ENCODE measurements at regions not wholly inside any gene's neighbourhood (a gene's known extent, or its start where the extent isn't known, plus 50 kb on each side); places are given as distances from the start of the nearest gene placed in this dataset.

- WGBS, 2 donors, result 81 to 92% methylated on average over 7 of the region's 7 CpGs
- H3K27me3 ChIP-seq, result no peaks in the 10 kb centered on the region
- DNase-seq, result no peak
Observed at GRCh38 chr19:30090963-30091362, 148.9 kb downstream of the URI1 start.

DNA sequence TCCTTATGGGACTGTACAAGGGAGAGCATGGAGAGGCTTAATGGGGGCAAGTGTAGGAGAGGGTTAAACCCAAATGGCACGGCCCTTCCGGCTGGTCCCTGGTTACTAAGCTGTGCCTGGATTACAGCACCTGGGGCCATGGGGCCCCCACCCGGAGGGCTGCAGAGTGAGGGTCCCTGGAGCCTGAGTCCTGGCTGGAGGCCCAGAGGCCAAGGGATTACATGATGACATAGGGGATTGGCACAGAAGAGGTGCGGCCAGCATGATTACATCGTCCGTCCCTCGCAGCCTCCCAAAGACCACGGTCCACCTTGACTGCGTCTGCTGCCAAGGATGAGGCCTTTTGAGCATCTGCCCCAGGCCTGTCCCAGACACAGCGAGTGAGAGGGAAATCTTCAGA, 149.4 kb downstream of the URI1 start:
- TF ChIP-seq, protein P1, sequence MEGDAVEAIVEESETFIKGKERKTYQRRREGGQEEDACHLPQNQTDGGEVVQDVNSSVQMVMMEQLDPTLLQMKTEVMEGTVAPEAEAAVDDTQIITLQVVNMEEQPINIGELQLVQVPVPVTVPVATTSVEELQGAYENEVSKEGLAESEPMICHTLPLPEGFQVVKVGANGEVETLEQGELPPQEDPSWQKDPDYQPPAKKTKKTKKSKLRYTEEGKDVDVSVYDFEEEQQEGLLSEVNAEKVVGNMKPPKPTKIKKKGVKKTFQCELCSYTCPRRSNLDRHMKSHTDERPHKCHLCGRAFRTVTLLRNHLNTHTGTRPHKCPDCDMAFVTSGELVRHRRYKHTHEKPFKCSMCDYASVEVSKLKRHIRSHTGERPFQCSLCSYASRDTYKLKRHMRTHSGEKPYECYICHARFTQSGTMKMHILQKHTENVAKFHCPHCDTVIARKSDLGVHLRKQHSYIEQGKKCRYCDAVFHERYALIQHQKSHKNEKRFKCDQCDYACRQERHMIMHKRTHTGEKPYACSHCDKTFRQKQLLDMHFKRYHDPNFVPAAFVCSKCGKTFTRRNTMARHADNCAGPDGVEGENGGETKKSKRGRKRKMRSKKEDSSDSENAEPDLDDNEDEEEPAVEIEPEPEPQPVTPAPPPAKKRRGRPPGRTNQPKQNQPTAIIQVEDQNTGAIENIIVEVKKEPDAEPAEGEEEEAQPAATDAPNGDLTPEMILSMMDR (IDR thresholded peaks at IDR 0.05), result no peak
- TF ChIP-seq POLR2A (IDR thresholded peaks at IDR 0.05), result no peak
- no peak overlapping the region for H3K27ac ChIP-seq
- H3K36me3 ChIP-seq, result no peaks in the 10 kb centered on the region
- no peaks in the 10 kb centered on the region for H3K27me3 ChIP-seq
- no peak for DNase-seq
- H3K9me3 ChIP-seq, result no peaks in the 10 kb centered on the region
- H3K4me1 ChIP-seq, result no peaks in the 10 kb centered on the region
- H3K4me3 ChIP-seq (replicated peaks in 1 of 3), result no peak overlapping the region
- intact Hi-C loops (cut with DNase I), result no loop called here
- 89 to 93% methylated on average over 10 of the region's 10 CpGs for WGBS, 2 donors

More at GRCh38 chr19:30090963-30091362, 148.9 kb downstream of the URI1 start:
- no peak overlapping the region for H3K27ac ChIP-seq
- no peaks in the 10 kb centered on the region for H3K9me3 ChIP-seq
- no peak for TF ChIP-seq POLR2A (IDR thresholded peaks at IDR 0.05)
- TF ChIP-seq, protein P1 (IDR thresholded peaks at IDR 0.05), result no peak
- H3K4me3 ChIP-seq (replicated peaks in 1 of 3), result no peak overlapping the region
- H3K36me3 ChIP-seq, result no peaks in the 10 kb centered on the region
- H3K4me1 ChIP-seq, result no peaks in the 10 kb centered on the region
- intact Hi-C loops (cut with DNase I), result no loop called here

DNA sequence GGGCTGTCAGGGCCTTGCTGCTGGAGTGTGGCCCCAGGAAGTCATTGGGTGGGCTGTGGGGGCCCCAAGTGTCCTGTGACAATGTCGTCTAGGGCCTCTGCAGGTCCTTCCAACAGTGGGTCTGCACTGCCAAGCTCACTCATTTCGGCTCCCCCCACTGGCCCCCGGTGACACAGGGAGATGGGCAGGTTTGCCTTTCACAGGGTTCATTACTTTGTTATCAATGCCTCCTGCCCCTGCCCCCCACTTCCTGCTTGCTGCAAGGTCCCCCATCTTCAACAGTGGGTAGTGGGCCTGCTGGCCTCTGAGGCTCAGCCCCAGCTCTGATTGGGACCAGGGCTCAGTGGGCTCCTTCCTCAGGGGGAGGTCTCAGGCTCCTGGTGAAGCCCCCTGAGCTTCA, 149.8 kb downstream of the URI1 start:
- H3K27ac ChIP-seq, result no peak overlapping the region
- no peaks in the 10 kb centered on the region for H3K36me3 ChIP-seq
- no peak for DNase-seq
- H3K27me3 ChIP-seq, result no peaks in the 10 kb centered on the region
- H3K9me3 ChIP-seq, result no peaks in the 10 kb centered on the region
- H3K4me1 ChIP-seq, result no peaks in the 10 kb centered on the region
- H3K4me3 ChIP-seq (replicated peaks in 1 of 3), result no peak overlapping the region
- 81% methylated on average over 2 of the region's 3 CpGs; no CpG with 5 or more reads in 1 of the 2 donors for WGBS, 2 donors
- TF ChIP-seq, protein P1 (IDR thresholded peaks at IDR 0.05), result no peak
- no peak for TF ChIP-seq POLR2A (IDR thresholded peaks at IDR 0.05)
- intact Hi-C loops (cut with DNase I), result no loop called here

DNA sequence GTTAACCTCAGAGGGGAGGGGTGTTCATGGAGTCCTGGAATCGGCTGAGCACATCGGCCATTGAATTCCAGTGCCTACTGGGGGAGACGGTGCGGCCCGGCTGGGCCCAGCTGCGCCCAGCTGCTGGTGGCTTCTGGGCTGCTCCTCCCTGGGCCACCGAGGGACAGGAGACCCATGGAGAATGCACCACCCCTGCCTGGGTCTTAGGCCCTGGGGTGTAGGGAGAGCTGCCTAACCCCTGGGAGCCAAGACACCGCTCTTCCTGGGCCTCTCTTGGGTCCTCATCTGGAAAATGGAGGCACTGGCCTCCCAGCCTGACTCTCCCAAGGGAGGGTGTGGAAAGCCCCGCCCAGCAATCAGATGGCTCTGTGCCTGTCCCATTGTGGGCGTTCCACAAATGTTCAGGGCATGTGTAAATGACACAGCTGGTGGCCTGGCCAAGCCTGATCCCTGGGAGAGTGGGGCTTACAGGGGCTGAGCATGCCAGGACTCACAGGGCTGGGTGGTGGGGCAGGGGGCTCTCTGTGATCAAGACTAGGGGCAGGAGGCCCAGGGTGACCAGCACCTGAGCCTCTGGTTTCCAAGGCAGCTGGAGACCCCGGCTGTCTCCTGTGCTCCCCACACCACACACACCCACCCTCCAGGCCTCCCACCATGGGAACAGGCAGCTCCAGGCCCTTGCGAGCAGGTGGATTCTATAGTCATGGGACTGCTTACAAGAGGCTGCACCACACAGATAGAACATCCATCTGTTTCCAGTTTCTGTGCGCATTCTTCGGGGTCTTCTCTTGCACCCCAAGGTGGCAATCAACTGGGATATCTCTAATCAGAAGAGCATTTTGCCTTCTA, 150.9 kb downstream of the URI1 start:
- 91 to 94% methylated on average over 11 of the region's 14 CpGs for WGBS, 2 donors
- no peaks in the 10 kb centered on the region for H3K9me3 ChIP-seq
- H3K4me3 ChIP-seq (replicated peaks in 1 of 3), result no peak overlapping the region
- H3K27me3 ChIP-seq, result no peaks in the 10 kb centered on the region
- H3K4me1 ChIP-seq, result no peaks in the 10 kb centered on the region
- TF ChIP-seq, protein P1 (IDR thresholded peaks at IDR 0.05), result no peak
- intact Hi-C loops (cut with DNase I), result no loop called here
- H3K27ac ChIP-seq, result no peak overlapping the region
- H3K36me3 ChIP-seq, result no peaks in the 10 kb centered on the region
- no peak for DNase-seq

GRCh38 chr19:30093966-30094755, 152.1 kb downstream of the URI1 start:
- WGBS, 2 donors, result 80 to 83% methylated on average over 9 of the region's 9 CpGs
- no peaks in the 10 kb centered on the region for H3K9me3 ChIP-seq
- H3K4me1 ChIP-seq, result no peaks in the 10 kb centered on the region
- H3K27ac ChIP-seq, result no peak overlapping the region
- no peaks in the 10 kb centered on the region for H3K27me3 ChIP-seq
- no peak for TF ChIP-seq POLR2A (IDR thresholded peaks at IDR 0.05)
- TF ChIP-seq, protein P1 (IDR thresholded peaks at IDR 0.05), result no peak
- intact Hi-C loops (cut with DNase I), result no loop called here
- no peak for DNase-seq
- no peak overlapping the region for H3K4me3 ChIP-seq (replicated peaks in 1 of 3)
- no peaks in the 10 kb centered on the region for H3K36me3 ChIP-seq

Measured in thyroid gland (tissue), 4 donors.